ENCODE measurements at regions not wholly inside any gene's neighbourhood (a gene's known extent, or its start where the extent isn't known, plus 50 kb on each side); places are given as distances from the start of the nearest gene placed in this dataset.

GRCh38 chr6:2430612-2431011 is 185.2 kb upstream of the GMDS start:
- TF ChIP-seq, protein P1, sequence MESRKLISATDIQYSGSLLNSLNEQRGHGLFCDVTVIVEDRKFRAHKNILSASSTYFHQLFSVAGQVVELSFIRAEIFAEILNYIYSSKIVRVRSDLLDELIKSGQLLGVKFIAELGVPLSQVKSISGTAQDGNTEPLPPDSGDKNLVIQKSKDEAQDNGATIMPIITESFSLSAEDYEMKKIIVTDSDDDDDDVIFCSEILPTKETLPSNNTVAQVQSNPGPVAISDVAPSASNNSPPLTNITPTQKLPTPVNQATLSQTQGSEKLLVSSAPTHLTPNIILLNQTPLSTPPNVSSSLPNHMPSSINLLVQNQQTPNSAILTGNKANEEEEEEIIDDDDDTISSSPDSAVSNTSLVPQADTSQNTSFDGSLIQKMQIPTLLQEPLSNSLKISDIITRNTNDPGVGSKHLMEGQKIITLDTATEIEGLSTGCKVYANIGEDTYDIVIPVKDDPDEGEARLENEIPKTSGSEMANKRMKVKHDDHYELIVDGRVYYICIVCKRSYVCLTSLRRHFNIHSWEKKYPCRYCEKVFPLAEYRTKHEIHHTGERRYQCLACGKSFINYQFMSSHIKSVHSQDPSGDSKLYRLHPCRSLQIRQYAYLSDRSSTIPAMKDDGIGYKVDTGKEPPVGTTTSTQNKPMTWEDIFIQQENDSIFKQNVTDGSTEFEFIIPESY (CRISPR knock-in tag; IDR thresholded peaks at IDR 0.05): no peak
- no peak for TF ChIP-seq ZNF138 (CRISPR knock-in tag; IDR thresholded peaks at IDR 0.05; ENCODE audit: low read depth)
- TF ChIP-seq FOXM1 (CRISPR knock-in tag; IDR thresholded peaks at IDR 0.05): no peak
- TF ChIP-seq FOXO4 (CRISPR knock-in tag; conservative IDR thresholded peaks at IDR 0.05): no peak
